Retina (tissue), 1 donor: ENCODE measurements at regions not wholly inside any gene's neighbourhood (a gene's known extent, or its start where the extent isn't known, plus 50 kb on each side); places are given as distances from the start of the nearest gene placed in this dataset.
A peak's percentile ranks its signal among the peaks of the same experiment; 100 is the strongest.

Source experiments
- DNase-seq: peaks from one replicate; pipeline ENCODE4 v3.0.0-alpha.2; 2016

DNA sequence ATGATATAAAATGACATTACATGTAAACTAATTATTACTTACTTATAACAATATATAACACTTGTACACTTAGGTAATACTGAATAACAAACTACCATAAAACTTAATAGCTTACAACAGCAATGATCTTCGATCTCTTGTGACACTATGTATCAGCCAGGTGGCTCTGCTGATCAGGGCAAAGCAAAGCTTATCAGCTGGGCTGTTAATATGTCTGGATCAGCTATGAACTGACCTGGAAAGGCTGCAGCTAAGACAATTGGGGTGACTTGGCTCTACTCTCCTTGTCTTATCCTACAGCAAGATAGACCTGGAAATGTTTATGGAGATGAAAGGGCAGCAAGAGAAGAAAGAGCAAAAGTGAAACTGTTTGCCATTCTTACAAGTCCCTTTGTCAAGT is 511.3 kb downstream of the TLR4 start:
- DNase-seq: no peak

DNA sequence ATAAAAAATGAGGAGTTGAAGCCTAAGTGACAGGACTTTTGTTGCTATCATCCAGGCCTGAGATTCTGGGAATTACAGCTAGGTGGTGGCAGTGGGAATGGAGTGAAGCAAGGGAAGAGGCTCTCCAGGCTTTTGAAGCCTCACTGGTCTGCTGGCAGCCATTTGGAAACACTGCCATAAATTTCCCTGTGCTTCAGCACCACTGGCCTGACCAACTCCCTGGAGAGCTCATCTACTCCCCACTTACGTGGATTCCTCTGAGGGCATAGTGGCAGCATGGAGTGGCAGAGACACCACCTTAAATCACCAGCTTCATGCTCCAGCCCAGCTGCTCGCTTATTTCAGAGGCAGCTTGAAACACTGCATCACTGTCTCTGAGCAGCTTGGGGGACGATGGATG is 518.2 kb downstream of the TLR4 start:
- peak; percentile 36 for DNase-seq

DNA sequence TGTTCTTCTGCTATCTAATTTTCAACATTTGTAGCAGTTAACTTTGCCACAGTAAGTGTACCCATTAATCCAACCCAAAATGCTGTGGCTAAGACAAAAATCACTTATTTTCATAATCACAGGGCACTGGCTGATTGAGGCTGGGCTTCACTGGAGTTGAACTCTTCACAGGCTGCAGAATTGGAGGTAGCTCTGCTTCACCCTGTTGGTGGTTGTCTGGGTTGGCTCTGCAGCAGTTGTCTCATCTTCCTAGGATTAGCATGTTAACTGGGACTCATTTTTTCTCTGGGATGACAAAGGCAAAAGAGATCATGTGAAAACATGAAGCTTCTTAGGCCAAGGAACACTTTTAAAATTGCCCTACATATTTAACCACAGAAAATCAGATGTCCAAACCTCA is 518.9 kb downstream of the TLR4 start:
- no peak for DNase-seq

DNA sequence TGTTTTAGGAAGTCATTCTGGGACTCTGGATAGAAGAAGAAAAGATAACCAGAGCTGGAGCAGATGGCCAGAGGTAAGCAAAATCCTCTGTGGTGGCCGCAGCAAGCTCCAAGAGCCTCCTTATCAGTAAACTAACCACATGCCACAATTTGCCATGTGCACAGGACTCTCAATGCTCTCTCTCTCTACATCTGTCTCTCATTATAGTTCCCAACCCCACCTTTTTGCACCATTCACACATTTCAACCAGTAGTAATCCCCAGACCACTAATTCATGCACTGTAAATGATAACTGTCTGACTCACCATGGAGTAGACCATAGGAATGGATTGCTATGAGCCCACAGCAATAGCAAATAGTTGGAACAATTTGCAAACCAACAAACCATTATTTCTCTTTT is 526.1 kb downstream of the TLR4 start:
- no peak for DNase-seq

DNA sequence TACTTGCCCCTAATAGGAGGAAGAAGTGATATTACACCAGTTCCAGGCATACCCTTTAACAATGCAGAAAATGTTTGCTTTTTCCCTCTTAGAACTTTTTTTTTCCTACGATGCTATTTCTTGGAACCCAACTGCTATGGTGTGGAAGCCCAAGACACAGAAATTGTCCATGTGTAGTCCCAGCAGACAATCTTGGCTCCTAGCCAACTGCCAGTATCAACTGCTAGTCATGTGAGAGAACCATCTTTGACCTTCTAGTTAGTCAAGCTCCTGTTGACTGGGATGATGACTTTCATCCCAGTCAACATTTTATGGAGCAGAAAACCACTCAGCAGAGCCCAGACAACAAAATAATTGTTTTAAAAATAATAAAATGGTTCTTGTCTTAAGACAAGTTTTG is 532.4 kb downstream of the TLR4 start:
- no peak for DNase-seq

DNA sequence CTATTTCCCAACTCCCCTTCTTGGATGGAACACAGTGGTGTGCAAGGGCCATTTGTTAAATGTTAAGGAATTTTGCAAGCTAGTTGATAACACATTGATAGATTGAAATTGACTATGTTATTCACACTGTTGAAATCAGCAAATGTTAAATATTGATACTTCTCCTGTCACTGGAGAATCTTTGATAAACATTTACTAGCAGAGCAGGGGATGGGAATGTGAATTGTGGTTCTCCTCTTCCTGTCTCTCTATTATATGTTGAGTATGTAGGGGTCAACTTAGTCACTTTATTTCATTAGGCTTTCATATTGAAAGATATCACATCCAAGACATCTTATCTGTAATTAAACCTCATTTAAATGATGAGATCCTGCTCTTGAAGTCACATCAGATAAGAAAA is 533.9 kb downstream of the TLR4 start:
- DNase-seq: no peak

DNA sequence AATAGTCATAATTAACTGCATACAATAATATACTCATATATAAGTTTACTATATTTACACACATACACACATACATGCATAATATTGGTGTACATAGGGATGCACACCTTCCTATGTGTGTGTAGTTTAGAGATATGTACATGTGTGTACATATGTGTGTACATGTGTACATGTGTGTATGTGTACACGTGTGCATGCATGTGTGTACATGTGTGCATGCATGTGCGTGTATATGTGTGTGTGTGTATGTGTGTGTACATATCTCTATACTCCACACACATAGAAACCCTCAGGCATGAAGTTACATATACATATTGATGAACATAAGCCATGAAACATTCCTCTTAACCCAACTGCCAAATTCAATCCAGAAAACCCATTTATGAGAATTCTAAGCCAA is 547.8 kb downstream of the TLR4 start:
- no peak for DNase-seq

DNA sequence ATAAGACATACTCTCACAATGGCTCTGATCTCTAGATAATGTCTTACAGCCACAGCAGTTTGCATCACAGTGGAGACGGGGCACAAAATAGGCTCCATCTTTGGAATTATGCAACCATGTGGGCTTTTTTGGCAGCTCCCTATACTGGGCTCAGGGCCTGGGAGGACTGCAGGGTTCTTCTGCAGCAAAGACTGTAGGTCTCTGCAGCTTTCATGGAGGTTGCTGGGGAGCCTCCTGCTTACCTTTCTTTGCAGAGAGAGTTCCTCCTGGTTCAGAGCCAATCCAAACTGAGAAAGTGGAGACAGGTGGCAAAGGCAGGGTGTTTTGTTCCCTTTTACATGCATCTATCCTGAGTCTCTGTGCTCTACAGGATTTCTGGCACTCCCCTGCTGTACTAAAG is 558.0 kb downstream of the TLR4 start:
- DNase-seq: no peak

DNA sequence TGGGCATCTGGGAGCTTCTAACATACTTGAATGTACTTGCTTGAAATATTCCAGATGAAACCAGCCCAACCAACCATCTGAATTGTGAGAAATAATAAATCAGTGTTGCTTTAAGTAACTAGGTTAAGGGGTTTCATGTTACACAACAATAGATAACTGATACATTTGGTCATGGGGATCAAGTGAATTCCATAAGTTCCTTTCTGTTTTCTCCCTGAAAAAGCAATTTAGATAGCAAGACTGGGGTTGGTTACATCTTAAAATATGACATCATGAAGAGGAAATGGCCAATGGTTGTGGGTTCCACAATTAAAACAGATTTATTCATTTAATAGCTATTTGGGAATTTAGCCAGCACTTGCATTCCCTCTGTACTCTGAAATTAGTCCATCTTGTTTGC is 559.7 kb downstream of the TLR4 start:
- no peak for DNase-seq

DNA sequence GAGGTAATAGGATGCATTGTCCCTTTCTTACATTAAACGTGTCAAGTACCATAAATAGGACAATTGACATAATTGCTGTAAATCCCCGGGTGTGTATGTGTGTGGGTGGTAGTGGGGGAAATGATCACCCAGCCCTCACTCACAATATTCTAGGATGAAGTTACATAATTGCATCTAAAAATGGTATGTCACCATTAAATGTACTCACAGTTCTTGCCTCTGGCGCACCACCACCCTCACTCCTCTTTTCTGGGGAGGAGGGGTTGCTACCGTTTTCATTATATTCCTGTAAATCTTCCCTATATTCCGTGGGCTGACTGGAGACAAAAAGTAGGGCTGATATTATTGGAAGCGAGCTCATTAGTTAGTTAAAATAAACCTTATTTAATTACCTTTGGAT is 563.8 kb downstream of the TLR4 start:
- DNase-seq: no peak

DNA sequence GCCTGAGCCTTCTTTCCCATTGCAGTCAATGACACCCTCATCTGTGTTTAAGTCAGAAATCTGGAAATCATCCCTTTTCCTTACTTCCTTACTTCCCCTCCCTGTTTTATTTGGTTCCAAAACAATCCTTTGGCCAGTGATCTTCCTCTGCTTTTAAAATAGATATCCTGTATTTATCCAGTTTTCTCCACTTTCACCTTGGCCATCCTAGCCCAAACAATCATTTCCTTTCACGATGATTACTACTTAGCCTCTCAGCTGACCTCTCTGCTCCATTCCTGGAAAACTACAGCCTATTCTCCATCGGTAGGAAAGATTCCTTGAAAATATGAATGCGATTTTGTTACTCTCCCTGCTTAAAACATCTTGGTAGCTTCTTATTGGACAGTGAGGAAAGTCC is 565.4 kb downstream of the TLR4 start:
- DNase-seq: no peak

DNA sequence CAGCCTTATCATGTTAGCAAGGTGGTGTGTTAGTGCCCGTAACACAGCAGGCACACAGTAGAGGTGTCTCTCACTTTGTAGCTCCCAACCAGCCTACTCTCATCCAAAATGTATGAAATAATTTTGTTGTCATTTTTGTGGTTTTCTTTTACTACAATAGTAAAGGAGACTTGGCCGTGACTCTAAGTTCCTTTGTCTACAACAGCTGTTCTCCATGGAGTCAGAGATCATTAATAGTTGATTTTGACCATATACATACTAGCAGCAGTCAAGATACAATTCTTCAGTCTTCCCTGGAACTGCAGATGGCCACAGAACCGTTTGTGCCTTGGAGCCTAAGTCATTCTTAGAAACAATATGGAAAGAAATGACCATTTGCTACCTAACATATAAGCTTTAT is 567.1 kb downstream of the TLR4 start:
- DNase-seq: no peak

DNA sequence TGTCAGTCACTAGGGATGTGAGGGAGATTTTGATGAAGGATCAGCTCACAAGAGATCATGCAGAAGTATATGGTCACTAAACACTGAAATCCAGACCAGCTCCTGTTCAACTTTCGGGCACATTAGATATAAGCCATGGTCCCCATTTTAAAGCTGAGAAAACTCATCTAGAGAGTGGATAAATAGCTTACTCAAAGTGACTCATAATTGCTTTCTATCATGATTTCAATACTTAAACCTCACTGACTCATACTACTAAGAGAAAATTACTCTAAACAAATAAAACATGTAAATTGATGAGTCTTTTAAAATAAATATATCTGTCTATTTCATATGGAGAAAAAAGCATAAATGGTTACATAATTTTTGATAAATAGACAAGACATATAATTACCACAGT is 567.7 kb downstream of the TLR4 start:
- DNase-seq: no peak

DNA sequence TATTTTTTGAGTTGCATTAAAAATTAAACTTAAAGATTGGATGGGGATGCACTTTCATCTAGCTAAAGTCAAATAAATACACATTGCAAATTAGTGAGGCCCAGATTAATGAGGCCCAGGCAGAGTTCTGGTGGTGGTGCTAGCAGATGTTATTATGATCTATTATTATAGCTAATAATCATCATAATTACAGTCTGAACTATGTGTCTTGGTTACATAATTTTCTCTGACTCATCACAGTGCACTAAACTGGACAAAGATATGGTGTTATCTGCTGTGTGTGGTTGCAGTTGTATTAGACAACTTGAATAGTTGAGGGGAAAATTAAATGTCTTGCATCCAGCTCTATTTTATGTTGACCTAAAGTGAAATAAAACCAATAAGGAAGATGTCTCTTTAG is 568.8 kb downstream of the TLR4 start:
- no peak for DNase-seq

DNA sequence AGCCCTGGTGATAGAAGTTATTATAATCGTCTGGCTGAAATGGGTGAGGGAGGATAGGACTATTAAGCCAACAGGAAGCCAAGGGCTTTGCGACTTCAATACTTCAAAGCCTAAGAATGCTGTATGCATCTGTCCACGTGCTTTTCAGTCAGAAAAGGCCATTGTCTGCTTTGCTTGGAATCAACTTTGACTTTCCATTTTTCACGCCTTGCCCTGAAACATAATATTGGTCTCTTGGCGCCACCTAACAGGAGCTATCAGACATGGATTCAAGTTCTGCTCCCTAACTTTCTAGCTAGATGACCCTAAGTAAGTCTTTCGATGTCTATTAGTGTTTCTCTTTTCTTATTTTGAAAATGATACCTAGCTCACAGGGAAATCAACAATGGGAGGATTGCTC is 572.6 kb downstream of the TLR4 start:
- no peak for DNase-seq

DNA sequence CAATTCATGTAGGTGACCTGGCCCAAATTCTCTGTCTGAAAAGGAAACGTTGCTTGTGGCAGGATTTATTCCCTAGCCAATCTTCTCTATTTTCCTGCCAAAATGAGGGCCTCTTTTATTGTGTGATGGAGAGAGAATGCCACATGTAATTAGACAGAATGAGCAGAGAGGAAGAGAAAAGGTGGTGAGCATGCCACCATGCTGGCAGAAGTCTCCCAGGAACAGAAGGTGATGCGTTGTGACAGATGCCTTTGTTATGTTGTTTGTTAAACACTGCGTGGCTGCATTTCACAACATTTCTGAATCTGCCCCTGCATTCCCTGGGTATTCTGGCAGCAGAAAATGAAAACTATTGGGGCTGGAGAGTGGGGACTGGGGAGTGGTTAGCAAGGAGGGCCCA is 577.6 kb downstream of the TLR4 start:
- peak; percentile 63 for DNase-seq

DNA sequence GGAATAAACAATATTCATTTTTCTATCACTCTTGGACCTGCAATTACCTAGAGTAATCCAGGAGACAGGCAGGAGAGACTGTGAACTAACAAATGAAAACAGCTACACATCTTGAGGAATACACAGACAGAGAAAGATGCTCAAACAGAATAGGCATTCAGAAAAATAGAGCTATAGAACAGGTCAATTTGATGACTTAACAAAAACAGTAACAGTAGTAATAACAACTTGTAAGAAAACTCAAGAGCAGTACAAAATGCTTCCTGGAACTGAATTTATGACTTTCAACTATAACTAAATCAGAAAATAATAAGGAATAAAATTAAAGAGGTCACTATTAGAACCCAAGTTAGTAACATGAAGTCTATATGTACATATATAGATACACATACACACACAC is 579.3 kb downstream of the TLR4 start:
- DNase-seq: no peak

DNA sequence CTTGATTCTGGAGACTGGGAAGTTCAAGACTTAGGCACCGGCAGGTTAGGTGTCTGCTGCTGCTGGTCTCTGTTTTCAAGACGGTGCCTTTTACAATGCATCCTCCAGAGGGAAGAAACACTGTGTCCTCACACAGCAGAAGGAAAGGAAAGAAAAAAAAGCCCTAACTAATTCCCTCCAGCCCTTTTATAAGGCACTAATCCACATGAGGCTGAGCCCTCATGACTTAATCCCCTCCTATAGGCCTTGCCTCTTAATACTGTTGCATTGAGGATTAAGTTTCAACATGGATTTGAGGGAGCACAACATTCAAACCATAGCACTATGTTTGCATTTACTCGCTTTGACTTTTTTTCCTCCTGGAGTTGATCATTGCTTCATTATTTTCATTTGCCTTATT is 585.9 kb downstream of the TLR4 start:
- DNase-seq: no peak

DNA sequence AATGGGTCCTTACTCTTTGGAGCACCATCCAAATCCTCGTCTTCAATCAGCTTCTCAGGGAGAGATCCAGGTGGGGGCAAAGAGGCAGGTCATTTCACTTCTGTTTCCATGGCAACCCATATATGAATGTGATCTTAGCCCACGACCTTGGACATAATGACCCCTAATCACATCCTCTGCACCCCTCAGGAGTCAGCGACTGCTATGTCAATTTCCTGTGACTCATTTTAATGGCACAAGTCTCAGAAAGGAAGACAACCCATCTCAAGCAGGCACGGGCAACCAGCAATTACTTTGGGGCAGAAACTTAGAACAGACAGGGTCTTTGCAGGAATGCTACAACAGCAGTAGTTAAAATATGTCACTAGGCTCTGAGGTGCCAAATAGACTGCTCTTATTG is 591.2 kb downstream of the TLR4 start:
- DNase-seq: no peak

DNA sequence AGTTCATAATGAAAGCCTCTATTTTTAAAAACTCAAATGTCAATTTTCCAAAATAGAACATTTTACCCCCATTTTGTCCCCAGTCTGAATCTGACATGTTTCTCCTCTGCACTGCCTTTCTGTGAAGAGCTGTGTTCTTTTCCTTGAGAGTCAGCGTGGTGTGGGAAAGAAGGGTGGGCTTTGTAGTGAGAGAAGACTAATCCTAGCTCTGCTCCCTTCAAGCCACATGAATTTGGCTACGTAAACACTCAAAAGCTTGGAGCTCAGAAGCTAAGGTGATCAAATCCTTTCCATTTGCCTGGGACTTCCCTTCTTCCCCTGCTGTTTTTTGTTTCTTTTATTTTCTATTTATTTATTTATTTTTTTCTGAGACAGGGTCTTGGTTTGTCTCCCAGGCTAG is 598.5 kb downstream of the TLR4 start:
- no peak for DNase-seq

DNA sequence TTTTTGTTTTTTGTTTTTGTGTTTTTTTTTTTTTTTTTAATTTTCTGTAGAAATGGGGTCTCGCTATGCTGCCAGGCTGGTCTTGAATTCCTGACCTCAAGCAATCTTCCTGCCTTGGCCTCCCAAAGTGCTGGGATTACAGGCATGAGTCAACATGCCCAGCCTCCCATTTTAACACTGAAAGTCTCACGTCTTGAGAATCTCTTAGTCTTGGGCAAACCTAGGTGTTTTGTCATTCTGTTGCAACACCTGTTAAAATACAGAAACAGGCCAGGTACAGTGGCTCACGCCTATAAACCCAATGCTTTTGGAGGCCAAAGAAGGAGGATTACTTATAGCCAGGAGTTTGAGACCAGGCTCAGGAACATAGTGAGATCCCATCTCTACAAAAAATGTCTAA is 599.0 kb downstream of the TLR4 start:
- DNase-seq: no peak

DNA sequence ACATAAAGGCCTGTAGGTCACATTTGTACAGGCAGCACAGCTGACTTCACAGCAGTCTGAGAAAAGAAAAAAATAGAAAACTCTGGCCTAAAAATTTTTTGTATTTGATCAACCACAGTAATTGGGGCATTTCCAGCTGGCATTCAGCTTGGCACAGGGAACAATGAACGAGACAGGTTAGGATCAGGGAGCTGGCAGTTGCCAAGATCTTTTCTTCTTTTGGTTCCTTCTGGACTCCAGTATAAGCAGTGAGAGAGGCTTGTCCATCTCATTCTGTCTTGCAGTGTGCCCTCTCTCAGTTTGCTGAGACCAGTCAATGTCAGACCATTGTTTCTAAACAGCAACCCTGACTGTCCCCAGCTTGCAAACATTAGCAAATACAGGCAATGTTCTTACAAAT is 601.1 kb downstream of the TLR4 start:
- no peak for DNase-seq

DNA sequence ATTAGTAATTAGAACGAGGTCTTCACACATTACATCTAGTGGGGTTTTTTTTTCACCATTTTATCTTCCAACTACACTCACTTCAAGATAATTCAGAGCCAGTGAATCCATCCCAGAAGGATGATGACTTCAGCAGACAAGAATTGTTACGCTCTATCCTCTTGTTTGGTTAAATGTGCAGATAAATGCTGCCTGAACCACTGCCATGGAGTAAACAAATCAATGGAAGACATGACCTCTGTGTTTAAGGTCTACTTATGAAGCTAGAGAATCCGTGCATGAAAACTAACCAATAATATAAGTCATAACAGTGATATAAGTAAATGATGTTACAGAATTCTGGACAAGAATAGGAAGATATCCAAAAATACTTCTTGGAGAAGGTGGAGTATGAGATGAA is 602.6 kb downstream of the TLR4 start:
- no peak for DNase-seq

DNA sequence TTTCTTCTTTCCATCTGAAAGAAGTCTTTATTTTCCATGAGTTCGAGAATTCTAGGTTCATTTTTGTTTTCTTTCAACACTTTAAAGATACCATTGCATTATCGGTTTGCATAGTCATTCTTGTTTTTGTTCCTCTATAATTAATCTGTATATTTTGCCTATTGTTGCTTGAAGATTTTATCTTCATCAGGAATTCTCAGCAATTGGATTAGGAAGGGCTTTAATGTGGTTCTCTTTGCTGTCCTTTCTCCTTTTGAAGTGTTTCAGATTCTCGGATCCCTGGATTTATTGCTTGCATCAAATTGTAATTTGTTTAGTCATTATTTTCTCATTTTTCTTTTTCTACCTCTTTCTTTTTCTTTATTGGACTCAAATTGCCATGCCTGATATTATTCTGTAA is 609.8 kb downstream of the TLR4 start:
- DNase-seq: no peak

DNA sequence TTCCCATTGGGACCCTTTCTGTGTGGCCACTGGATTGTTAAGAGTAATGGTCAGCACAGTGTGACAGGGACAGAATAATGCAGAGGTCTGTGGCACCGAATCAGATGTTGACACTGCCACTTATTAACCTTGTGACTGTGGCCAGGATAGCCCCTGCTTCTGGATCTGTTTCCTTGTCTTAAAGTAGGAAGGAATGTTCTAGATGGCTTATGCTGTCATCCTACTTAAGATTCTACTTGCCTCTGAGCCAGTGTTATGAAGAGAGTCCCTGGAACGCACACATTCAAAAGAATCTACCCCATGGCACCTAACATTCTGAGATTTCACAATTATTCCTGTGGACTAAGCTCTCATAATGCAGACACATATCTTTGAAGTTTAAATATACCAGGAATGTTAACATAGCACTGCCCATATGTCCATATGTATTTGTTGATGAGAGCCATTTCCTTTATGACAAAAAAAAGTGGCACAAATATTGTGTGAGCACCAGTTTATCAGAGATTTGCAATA is 612.7 kb downstream of the TLR4 start:
- no peak for DNase-seq

DNA sequence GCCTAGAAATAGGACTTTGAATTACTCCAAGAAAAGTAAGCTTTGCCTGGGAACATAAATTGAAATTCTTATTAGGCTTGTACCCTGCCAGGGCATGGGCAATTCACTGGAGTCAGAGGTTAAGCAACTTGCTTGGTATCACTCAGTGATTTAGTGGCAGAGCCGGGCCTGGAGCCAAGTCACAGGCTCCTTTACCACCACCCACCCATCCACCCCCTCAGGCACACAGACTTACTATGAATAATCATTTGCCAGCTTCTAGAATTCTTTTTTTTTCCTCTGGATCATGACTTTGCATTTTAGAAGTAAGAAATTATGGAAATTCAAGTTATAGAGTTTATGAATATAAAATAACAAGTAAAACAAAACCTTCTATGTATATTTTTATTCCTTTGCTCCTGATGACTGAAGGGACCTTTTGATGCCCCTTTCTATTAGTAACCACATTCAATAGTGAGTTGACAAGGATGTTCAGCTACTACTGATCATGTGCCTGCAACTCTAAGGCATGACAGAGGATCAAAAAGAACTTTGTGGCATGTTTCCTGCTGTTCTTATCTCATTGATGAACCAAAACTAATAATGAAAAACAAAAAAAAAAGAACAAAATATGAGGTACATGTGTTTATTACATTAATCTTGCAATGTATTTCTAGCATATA is 614.7 kb downstream of the TLR4 start:
- DNase-seq: no peak
